ENCODE measurements at regions not wholly inside any gene's neighbourhood (a gene's known extent, or its start where the extent isn't known, plus 50 kb on each side); places are given as distances from the start of the nearest gene placed in this dataset.
"Not testable (repeated sequence)": the region's sequence is repeated elsewhere in the genome, so short reads cannot be mapped to it uniquely, and the experiment has no call there.

- no peak for DNase-seq
Measured at GRCh38 chr5:157997991-157998504, 139.1 kb upstream of the CLINT1 start.

GRCh38 chr5:157994906-157995519 lies 136.1 kb upstream of the CLINT1 start:
- DNase-seq: no peak

- DNase-seq: no peak
Measured at GRCh38 chr5:157993986-157994691, 135.2 kb upstream of the CLINT1 start.

- no peak for DNase-seq
Measured at GRCh38 chr5:157993201-157993600, 134.3 kb upstream of the CLINT1 start.

DNA sequence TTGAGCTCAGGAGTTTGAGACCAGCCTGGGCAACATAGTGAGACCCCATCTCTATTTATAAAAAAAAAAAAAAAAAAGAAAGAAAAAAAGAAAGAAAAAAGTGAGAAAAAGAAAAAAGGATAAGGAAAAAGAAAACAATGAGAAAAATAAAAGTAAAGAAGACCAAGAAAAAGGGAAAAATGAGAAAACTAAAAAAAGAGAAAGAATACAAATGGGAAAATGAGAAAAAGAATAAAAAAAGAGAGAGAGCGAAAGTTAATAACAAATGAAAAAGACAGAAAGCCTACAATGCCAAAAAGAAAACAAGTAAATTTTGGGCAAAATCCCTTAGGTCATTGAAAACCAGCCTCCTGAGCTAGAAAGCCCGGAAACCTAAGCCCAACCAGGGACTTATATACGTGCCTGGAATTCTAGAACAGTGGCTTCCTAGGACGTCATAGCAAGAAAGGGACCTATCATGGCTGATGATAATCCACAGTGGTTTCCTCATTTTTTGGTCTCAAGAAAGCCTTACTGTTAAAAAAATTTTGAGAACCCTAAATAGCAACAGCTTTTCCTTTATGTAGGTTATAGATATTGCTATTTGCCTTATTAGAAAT lies 131.7 kb upstream of the CLINT1 start:
- no peak for DNase-seq

- no peak for DNase-seq
Measured at GRCh38 chr5:157989296-157989695, 130.4 kb upstream of the CLINT1 start.

GRCh38 chr5:157987259-157987658 lies 128.3 kb upstream of the CLINT1 start:
- no peak for DNase-seq

DNA sequence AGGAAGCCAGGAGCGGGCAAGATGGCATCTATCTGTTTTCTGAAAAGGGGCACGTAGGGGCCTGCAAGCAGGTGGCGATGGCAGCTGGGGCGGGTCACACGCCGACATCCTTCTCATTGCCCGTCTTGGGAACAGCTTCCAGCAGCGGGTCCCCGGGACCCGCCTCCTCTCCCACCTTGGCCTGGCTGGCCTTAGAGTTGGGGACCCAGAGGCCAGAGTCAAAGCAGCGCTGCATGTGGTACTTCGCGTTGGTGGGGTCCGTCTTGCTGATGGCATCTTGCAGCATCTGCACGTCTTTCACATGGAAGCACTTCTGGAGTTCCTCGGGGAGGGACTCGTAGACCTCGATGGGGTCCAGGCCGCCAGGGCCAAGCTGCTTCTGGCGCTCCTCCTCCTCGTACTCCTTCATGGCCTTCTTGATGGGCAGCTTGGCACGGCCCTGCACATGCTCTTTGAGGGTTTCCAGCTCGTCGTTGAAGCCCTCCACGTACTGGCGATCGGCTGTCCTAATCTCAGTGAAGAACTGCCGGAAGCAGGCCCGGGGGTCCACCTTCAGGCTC lies 127.6 kb upstream of the CLINT1 start:
- no peak for DNase-seq

DNA sequence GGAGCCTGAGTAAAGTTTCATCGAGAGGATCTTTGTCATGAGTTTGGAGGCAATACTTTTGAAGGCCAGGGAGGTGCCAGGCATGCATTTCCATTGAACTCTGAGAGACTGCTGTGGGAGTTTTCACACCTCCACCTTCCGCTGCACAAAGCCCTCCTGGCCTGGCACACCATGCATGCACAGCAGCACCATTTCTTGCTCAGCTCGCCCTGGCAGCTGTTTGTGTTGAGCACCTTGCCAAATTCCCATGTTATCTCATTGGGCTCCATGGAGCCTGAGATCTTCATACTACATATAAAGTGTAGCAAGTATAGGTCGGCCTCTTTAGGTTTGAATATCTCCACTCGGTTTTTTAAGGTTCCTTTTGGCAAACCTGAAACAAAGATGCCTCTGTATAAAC lies 125.7 kb upstream of the CLINT1 start:
- no peak for DNase-seq

- DNase-seq: no peak
Measured at GRCh38 chr5:157983906-157984551, 125.1 kb upstream of the CLINT1 start.

GRCh38 chr5:157978061-157978460 lies 119.1 kb upstream of the CLINT1 start:
- DNase-seq: no peak

DNA sequence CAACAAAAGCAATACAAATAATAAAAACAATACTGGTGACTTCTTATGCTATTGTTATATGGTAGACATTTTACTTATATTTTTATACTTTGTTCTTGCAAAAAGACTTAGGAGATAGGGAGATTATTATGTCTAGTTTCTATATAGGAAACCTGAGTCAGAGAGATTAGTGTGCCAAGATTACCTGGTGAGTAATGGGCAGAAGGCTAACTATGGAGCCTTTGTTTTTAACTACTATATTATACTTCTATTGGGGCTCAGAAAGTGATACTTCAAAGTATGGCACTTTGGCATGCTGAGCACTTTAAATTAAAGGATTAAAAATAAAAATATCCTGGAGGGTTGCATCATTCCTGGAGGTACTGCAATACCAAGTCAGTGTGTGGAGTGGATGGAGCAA lies 117.5 kb upstream of the CLINT1 start:
- no peak for DNase-seq

- no peak for DNase-seq
Measured at GRCh38 chr5:157972579-157972978, 113.6 kb upstream of the CLINT1 start.

DNA sequence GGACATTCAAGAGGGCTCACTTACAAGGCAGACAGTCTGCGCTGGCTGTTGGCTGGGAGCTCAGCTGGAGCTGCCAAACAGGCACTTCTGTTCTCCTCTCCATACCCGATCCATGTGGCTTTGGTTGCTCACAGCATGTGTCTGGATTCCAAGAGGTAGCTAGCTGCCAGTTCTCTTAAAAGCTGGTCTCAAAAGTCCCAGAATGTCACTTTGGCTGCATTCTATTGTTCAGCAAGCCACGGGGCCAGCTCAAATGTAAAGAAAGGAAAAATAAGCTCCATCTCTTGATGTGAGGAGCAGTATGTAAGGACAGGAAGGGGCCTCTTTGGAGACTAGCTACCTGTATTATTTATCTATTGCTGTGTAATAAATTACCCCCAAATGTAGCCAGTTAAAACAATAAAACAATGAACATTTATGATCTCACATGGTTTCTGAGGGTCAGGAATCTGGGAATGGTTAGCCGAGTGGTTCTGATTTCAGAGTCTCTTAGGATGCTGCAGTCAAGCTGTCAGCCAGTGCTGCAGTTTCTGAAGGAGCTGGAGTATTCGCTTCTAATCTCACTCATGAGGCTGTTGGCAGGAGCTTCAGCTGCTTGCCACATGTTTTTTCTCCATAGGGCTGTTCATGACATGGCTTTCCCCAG lies 112.7 kb upstream of the CLINT1 start:
- DNase-seq: no peak

GRCh38 chr5:157968570-157968969 lies 109.6 kb upstream of the CLINT1 start:
- DNase-seq: not testable (repeated sequence)

GRCh38 chr5:157965989-157966388 lies 107.0 kb upstream of the CLINT1 start:
- no peak for DNase-seq

DNA sequence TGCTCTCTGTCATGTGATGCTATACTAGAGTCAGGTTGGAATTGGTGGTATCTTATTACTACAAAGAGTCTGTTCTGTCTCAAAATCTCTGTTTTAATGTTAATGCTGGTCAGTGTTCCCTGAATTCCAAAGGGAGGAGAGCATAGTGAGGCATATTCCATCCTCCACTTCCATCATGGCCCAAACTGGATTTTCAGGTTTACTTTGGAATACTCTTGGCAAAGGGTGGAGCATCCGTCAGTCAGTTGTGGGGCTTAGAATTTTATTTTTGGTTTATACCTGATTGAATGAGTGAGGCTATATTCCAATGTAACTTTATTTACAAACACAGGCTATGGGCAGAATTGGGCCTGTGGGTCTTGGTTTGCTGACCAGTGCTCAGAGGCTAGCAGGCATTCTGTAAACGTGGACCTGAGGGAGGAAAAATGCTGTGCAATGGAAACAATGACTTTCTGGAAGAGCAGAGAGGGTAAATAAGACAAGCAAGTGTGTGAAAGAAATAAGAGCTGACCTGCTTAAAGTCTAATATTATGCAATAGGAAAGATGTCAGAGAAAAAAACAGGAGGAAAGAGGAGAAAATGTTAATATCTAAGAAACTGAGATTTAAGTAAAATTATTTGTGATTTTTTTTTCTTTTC lies 106.2 kb upstream of the CLINT1 start:
- DNase-seq: no peak

GRCh38 chr5:157963761-157964160 lies 104.8 kb upstream of the CLINT1 start:
- DNase-seq: no peak

GRCh38 chr5:157963244-157963643 lies 104.3 kb upstream of the CLINT1 start:
- DNase-seq: no peak

- DNase-seq: not testable (repeated sequence)
Measured at GRCh38 chr5:157962686-157963085, 103.7 kb upstream of the CLINT1 start.

- DNase-seq: no peak
Measured at GRCh38 chr5:157961896-157962590, 103.1 kb upstream of the CLINT1 start.

GRCh38 chr5:157961176-157961575 lies 102.2 kb upstream of the CLINT1 start:
- no peak for DNase-seq

Data from T1000 (cell line).